Stomach (tissue), 4 donors: ENCODE measurements at regions not wholly inside any gene's neighbourhood (a gene's known extent, or its start where the extent isn't known, plus 50 kb on each side); places are given as distances from the start of the nearest gene placed in this dataset.

Source experiments
- CTCF ChIP-seq, 7 experiments: fragments of 450-650 bp in 4 of 7; fragments of 200-600 bp in 3 of 7; sonication (generic) in 3 of 7; IDR thresholded peaks; one replicate each; pipeline ENCODE4 v1.5.1; 2016 to 2019; ENCODE audit warnings: antibody characterized with exemption in 7 of 7, control low read depth in 2 of 7, mild to moderate bottlenecking in 1 of 7
- EP300 ChIP-seq: sonication (generic); formaldehyde crosslinking; IDR thresholded peaks from one replicate; pipeline ENCODE4 v1.6.1; 2017; ENCODE audit warnings: antibody characterized with exemption
- POLR2A ChIP-seq, 4 donors: fragments of 450-650 bp; IDR thresholded peaks; one replicate each; pipeline ENCODE4 v1.6.1; 2016; ENCODE audit warnings: antibody characterized with exemption in 4 of 4, control low read depth in 2 of 4, mild to moderate bottlenecking in 1 of 4, moderate library complexity in 1 of 4
- POLR2AphosphoS5 ChIP-seq, 3 donors: sonication (generic); formaldehyde crosslinking; IDR thresholded peaks; one replicate each; pipeline ENCODE4 v1.6.1; 2016; ENCODE audit warnings: antibody characterized with exemption in 3 of 3

- TF ChIP-seq CTCF (IDR thresholded peaks at IDR 0.05) (no peak), POLR2A (IDR thresholded peaks at IDR 0.05) (no peak), POLR2AphosphoS5 (IDR thresholded peaks at IDR 0.05) (no peak), EP300 (no peak)
Measured at GRCh38 chr12:83997423-83997822, 915.2 kb downstream of the SLC6A15 start.
